Stimulated activated CD4-positive, alpha-beta T cell treated with anti-CD3 and anti-CD28 coated beads, Interleukin-1b, Interleukin-23, amount 100 ng/mL, for 24 hours (primary cell): ENCODE measurements at regions not wholly inside any gene's neighbourhood (a gene's known extent, or its start where the extent isn't known, plus 50 kb on each side); places are given as distances from the start of the nearest gene placed in this dataset.
"Not testable (repeated sequence)": the region's sequence is repeated elsewhere in the genome, so short reads cannot be mapped to it uniquely, and the experiment has no call there.

ENCODE experiments used
- DNase-seq, 4 experiments: peaks; one replicate each; pipeline ENCODE4 v3.0.0-alpha.2; 2020; ENCODE audit warnings: low read depth in 4 of 4, low spot score in 1 of 4

- DNase-seq, result peak in 1 of 4 experiments; percentile 52
These were observed 76.8 kb downstream of the ZFP36L2 start for GRCh38 chr2:43149482-43150107.

- DNase-seq, result no peak
These were observed 80.3 kb downstream of the ZFP36L2 start for GRCh38 chr2:43146083-43146482.

GRCh38 chr2:43144263-43144662 lies 82.1 kb downstream of the ZFP36L2 start:
- no peak for DNase-seq

GRCh38 chr2:43143756-43144155 lies 82.7 kb downstream of the ZFP36L2 start:
- no peak for DNase-seq

GRCh38 chr2:43142921-43143438 lies 83.4 kb downstream of the ZFP36L2 start:
- no peak for DNase-seq

GRCh38 chr2:43141636-43142151 lies 84.7 kb downstream of the ZFP36L2 start:
- not testable (repeated sequence) for DNase-seq

GRCh38 chr2:43139996-43140621 lies 86.3 kb downstream of the ZFP36L2 start:
- DNase-seq, result no peak

- DNase-seq, result no peak
These were observed 86.9 kb downstream of the ZFP36L2 start for GRCh38 chr2:43139501-43139900.

GRCh38 chr2:43138441-43138840 lies 88.0 kb downstream of the ZFP36L2 start:
- no peak for DNase-seq

- peak in 3 of 4 experiments; percentile 31 to 63 (median 37) for DNase-seq
These were observed 89.5 kb downstream of the ZFP36L2 start for GRCh38 chr2:43136876-43137275.

GRCh38 chr2:43136011-43136799 lies 90.2 kb downstream of the ZFP36L2 start:
- DNase-seq, result no peak

- no peak for DNase-seq
These were observed 90.8 kb downstream of the ZFP36L2 start for GRCh38 chr2:43135583-43135982.

GRCh38 chr2:43134571-43134889 lies 91.9 kb downstream of the ZFP36L2 start:
- DNase-seq, result no peak

GRCh38 chr2:43133708-43134570 lies 92.5 kb downstream of the ZFP36L2 start:
- DNase-seq, result peak in 2 of 4 experiments; percentile 48 to 52

- no peak for DNase-seq
These were observed 93.1 kb downstream of the ZFP36L2 start for GRCh38 chr2:43133336-43133707.

- no peak for DNase-seq
These were observed 93.6 kb downstream of the ZFP36L2 start for GRCh38 chr2:43132683-43133301.

GRCh38 chr2:43131890-43132682 lies 94.3 kb downstream of the ZFP36L2 start:
- no peak for DNase-seq

GRCh38 chr2:43131051-43131889 lies 95.1 kb downstream of the ZFP36L2 start:
- DNase-seq, result peak in 2 of 4 experiments; percentile 36 to 60

- no peak for DNase-seq
These were observed 95.9 kb downstream of the ZFP36L2 start for GRCh38 chr2:43130548-43130875.
